Activated CD4-positive, alpha-beta T cell treated with anti-CD3 and anti-CD28 coated beads, Interleukin-2, amount 50 U/mL, for 1 hour (primary cell): ENCODE measurements at regions not wholly inside any gene's neighbourhood (a gene's known extent, or its start where the extent isn't known, plus 50 kb on each side); places are given as distances from the start of the nearest gene placed in this dataset.

ENCODE experiments used
- DNase-seq: peaks from one replicate; pipeline ENCODE4 v3.0.0-alpha.2; 2020

- DNase-seq = no peak
Measured at GRCh38 chr2:41904459-41904858, 143.4 kb upstream of the PKDCC start.

- no peak for DNase-seq
Measured at GRCh38 chr2:41905597-41906337, 142.1 kb upstream of the PKDCC start.

- no peak for DNase-seq
Measured at GRCh38 chr2:41906338-41906725, 141.5 kb upstream of the PKDCC start.

- no peak for DNase-seq
Measured at GRCh38 chr2:41907141-41907540, 140.7 kb upstream of the PKDCC start.

GRCh38 chr2:41907771-41908207 lies 140.0 kb upstream of the PKDCC start:
- DNase-seq = no peak

DNA sequence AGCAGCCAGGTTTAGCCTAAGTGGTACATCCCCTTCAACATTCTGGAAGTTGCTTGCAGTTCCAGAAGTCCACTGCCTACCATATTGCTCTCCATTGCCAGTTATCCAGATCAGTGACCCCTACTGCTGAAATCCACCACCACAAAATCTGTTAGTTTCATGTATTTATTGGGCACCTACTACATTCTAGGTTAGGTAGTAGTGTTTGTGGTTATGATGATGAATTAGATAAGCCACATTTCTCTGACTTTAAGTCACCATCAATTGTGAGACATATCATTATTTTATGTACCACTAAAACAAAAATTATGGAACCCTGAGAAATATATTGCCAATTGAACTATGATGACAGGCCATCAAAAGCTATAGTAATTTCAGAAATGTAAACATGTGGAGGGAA lies 139.5 kb upstream of the PKDCC start:
- no peak for DNase-seq

GRCh38 chr2:41909584-41909983 lies 138.2 kb upstream of the PKDCC start:
- no peak for DNase-seq

DNA sequence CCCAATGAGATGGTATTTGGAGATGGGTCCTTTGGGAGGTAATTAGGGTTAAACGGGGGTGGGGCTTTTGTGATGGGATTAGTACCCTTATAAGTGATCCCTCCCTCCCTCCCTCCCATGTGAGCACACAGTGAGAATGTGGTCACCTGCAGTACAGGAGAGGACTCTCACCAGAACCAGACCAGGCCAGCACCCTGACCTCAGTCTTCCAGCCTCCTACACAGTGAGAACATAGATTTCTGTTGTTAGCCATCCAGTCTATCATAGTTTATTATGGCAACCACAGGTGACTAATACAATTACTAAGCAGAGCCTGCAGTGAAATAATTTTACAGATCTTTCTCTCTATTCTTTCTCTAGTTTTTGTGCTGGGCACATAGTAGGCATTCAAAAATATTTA lies 137.7 kb upstream of the PKDCC start:
- DNase-seq = no peak

DNA sequence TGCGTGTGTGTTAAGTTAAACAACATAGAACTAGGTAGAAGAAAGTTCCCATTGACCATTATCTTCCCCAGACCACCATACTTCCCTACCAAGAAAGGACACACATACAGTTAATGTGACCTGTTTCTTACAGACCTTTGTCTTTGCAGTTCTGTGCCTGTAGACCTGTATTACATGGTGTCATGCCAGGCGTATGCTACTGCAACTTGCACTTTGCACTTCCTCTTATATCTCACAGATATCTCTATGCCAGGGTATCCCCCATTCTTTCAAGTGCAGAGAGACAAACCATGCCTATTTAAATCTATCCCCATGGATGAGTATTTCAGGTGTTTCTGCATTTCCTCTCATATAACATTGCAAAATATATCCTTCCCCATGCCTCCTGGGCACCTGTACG lies 136.8 kb upstream of the PKDCC start:
- no peak for DNase-seq

DNA sequence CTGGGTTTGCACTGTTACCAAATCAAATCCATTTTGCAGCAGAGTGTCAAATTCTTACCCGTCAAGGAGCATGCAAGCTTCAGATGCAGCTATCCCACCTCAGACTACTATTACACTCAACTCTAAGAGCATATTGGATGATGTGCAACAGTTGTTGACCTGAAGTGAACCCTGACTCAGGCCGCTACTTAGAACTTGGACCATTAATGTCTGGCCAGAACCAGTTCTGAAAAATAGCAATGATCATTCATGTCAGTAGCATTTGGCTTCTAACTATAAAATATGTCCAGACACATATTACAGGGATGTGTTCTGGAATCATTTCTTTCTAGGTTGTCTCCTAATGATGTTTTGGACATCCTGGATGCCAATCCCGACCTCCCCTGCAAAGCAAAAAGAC lies 135.5 kb upstream of the PKDCC start:
- DNase-seq = no peak

DNA sequence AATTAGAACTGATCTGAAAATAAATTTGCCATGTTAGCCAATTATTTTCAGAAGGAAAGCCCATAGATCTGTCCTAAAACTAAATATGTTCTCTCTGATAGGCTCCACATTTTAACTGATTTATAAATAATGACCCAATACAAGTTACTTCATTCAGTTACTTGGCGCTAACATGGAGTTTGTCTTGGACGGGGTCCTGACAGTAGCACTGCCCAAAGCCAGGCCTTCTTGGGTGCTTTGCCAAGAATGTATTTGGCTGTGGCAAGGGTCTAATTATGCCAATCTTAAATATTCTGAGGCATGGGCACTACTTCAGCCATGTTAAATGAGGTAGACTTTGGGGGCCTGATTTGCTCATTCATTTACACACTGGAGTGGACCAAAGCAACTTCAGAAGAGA lies 135.0 kb upstream of the PKDCC start:
- DNase-seq = no peak

- no peak for DNase-seq
Measured at GRCh38 chr2:41913311-41913710, 134.5 kb upstream of the PKDCC start.

GRCh38 chr2:41913921-41914609 lies 133.8 kb upstream of the PKDCC start:
- no peak for DNase-seq

DNA sequence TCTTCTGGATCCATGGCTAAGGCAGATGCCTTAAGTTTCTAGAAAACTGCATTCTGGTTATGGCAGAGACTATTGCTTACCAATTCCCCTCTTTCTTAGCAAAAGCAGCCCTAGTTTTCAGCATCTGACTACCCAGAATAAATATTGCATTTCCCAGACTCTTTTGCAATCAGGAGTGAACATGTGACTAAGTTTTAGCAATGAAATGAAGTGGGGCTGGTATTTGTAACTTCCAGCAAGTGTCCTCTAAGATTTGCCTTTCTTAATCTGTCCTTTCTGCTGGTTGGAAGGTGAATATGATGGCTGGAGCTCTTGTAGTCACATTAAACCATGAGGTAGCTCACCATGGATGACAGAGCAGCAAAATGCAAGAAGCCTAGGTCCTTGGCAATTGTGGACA lies 132.9 kb upstream of the PKDCC start:
- no peak for DNase-seq

DNA sequence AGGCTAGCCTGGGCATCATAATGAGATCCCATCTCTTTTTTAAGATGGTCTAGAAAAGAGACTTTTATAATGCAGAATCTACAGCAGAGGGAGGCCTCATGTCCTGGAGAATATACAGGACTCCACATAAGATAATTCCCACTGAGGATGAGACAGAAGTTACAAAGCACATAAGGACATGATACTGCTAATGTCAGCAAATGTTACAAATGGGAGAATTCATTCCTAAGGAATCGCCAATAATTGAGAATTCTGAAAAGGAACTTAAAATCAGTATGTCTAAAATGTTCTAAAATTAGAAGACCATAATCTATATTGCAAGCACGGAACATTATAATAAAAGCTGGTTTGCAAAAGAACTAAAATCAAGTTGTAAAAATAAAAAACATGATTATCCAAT lies 131.6 kb upstream of the PKDCC start:
- no peak for DNase-seq

GRCh38 chr2:41917587-41917986 lies 130.2 kb upstream of the PKDCC start:
- DNase-seq = no peak

GRCh38 chr2:41919135-41919534 lies 128.7 kb upstream of the PKDCC start:
- no peak for DNase-seq

GRCh38 chr2:41920181-41920580 lies 127.6 kb upstream of the PKDCC start:
- DNase-seq = no peak

DNA sequence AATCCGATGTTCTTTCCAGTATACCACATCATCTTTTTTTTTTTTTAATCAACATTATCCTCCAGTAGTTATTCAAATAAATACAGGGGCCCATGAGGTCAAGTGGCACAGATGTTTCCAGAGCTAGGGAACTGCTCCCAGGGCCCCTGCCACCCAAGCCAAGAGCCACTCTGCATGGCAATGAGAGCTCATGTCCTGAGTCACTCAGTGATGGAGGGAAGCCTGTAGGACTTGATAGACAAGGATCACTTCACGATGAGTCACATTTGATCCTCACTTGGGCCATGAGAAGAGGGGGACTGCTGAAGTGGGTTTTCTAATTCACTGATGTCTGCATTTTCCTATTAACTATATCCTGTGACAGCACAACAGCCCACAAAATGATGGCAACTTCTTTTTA lies 127.0 kb upstream of the PKDCC start:
- no peak for DNase-seq

GRCh38 chr2:41922177-41922576 lies 125.6 kb upstream of the PKDCC start:
- DNase-seq = no peak

GRCh38 chr2:41923156-41923786 lies 124.5 kb upstream of the PKDCC start:
- DNase-seq = no peak

DNA sequence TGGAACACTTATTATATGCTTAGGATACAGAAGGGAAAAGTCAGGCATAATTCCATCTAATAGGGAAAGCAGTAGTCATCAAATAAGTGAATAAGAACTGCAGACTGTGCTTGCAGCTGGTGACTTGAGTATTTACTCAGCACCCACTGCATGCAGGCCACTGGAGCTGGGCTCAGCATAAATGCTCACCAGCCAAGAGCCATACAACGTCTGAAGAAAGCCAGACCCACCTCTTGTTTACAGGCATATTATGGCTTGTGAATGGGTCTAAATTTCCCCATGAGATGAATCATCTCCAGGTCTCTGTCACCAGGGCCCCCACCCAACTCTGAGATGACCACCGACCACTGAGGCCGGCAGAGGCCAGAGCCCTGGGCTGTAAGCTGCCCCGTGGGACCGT lies 123.8 kb upstream of the PKDCC start:
- no peak for DNase-seq

DNA sequence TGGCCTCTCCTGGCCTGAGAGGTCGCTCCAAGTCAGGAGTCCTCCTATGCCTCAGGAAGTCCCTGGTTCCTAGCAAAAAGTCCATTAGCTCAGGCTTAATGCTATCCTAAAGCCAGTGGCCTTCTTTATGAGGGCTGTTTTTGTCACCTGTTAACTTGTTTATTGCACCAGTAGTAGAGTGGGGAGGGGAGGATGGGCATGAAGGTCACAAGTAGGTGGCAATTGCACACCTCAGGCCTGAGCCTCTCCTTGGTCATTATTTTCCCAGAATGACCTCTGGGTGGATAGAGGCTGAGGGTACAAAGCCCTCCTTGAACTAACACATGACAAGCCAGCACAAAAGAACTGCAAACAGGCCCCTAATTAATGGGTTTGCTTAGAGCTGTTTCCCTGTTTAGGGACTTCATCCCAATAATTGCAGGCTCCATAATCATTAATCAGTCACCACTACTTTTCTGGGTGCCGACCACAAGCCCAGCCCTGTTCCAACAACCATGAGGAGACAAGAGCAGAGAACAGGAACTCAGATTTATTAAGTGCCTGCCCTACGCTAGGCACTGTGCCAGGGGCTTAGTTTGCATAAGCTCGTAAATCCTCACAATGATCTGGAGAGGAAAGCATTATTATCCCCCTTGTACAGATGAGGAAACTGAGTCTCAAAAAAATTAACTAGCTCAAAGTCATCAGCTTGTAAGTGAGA lies 123.0 kb upstream of the PKDCC start:
- no peak for DNase-seq

DNA sequence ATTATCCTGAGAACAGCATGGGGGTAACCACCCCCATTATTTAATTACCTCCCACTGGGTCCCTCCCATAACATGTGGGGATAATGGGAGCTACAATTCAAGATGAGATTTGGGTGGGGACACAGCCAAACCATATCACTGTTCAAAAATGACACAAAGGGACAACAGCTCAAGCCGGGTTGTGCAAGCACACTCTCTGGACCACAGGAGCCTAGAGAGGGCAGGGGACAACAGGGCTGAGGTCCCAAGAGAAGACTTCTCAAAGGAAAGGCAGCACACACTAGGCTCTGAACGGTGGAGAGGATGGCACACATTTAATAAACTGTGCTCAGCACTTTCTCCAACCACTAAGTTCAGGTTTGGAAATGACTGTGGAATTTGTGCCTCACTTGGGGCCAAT lies 122.1 kb upstream of the PKDCC start:
- DNase-seq = no peak
